Upper lobe of left lung (tissue), 6 donors: ENCODE measurements at regions not wholly inside any gene's neighbourhood (a gene's known extent, or its start where the extent isn't known, plus 50 kb on each side); places are given as distances from the start of the nearest gene placed in this dataset.

ENCODE experiments used
- ATAC-seq, 2 donors: fragments of 200-7000 bp; cut with Tn5 transposase; one replicate each; pipeline ENCODE4 v1.9.1; 2022; ENCODE audit warnings: mild to moderate bottlenecking in 2 of 2, moderate library complexity in 2 of 2; ENCODE audit not compliant: low FRiP score in 2 of 2
- DNase-seq, 2 donors: peaks; one replicate each; pipeline ENCODE4 v3.0.0-alpha.2; 2019 to 2020
- H3K27ac ChIP-seq, 4 donors: fragments of 200-600 bp; sonication (generic); one replicate each; pipeline ENCODE4 v1.5.1; 2016 to 2019
- H3K27me3 ChIP-seq, 4 donors: fragments of 200-600 bp; sonication (generic); one replicate each; pipeline ENCODE4 v1.5.1; 2017 to 2019
- H3K36me3 ChIP-seq, 4 donors: fragments of 200-600 bp; sonication (generic); one replicate each; pipeline ENCODE4 v1.5.1; 2016 to 2019
- H3K4me1 ChIP-seq, 4 donors: fragments of 200-600 bp; sonication (generic); one replicate each; pipeline ENCODE4 v1.5.1; 2018 to 2019
- H3K4me3 ChIP-seq, 4 donors: fragments of 200-600 bp; sonication (generic); one replicate each; pipeline ENCODE4 v1.5.1; 2017 to 2019; ENCODE audit warnings: mild to moderate bottlenecking in 2 of 4, moderate library complexity in 1 of 4
- H3K9me3 ChIP-seq, 4 donors: fragments of 200-600 bp; sonication (generic); one replicate each; pipeline ENCODE4 v1.5.1; 2018 to 2019
- CTCF ChIP-seq, 6 experiments: fragments of 450-650 bp in 4 of 6; fragments of 200-600 bp in 2 of 6; sonication (generic) in 2 of 6; IDR thresholded peaks; one replicate each; pipeline ENCODE4 v1.5.1; 2016 to 2019; ENCODE audit warnings: antibody characterized with exemption in 6 of 6
- EP300 ChIP-seq, 4 donors: sonication (generic); formaldehyde crosslinking; IDR thresholded peaks; one replicate each; pipeline ENCODE4 v1.5.1; 2017; ENCODE audit warnings: antibody characterized with exemption in 4 of 4, control low read depth in 2 of 4
- POLR2A ChIP-seq, 4 donors: fragments of 450-650 bp; IDR thresholded peaks; one replicate each; pipeline ENCODE4 v1.5.1; 2016 to 2017; ENCODE audit warnings: antibody characterized with exemption in 4 of 4, mild to moderate bottlenecking in 2 of 4
- POLR2AphosphoS5 ChIP-seq, 2 donors: sonication (generic); formaldehyde crosslinking; IDR thresholded peaks; one replicate each; pipeline ENCODE4 v1.5.1; 2017; ENCODE audit warnings: antibody characterized with exemption in 2 of 2
- WGBS, 2 donors: methylation state at CpG; one replicate each; pipeline ENCODE4 v1.1.5; 2017 to 2018; 5-methylcytosine and 5-hydroxymethylcytosine counted together
- small RNA-seq, 4 donors: library from RNA; depleted of rRNA; stranded (forward); fragments of <200 nt; gene quantifications; one replicate each; pipeline ENCODE3, GENCODE V24; 2016
- donor health status: DM: no; HTN: no; CAD: no; lungs with moderate emphysema.
- donor health status: DM: no; HTN: yes; CAD: no; lungs with severe emphysema.

- 82 to 89% methylated on average over 5 of the region's 5 CpGs for WGBS, 2 donors
- Histone ChIP-seq H3K27me3 (no peaks in the 10 kb centered on the region), H3K9me3 (no peaks in the 10 kb centered on the region), H3K4me3 (no peak overlapping the region), H3K4me1 (no peaks in the 10 kb centered on the region), H3K36me3 (no peaks in the 10 kb centered on the region), H3K27ac (no peak overlapping the region)
- no peak for DNase-seq
- ATAC-seq: no peak
- no peak for TF ChIP-seq POLR2A (IDR thresholded peaks at IDR 0.05)
- TF ChIP-seq CTCF (IDR thresholded peaks at IDR 0.05): no peak
- TF ChIP-seq EP300 (IDR thresholded peaks at IDR 0.05): no peak
- TF ChIP-seq POLR2AphosphoS5 (IDR thresholded peaks at IDR 0.05): no peak
Observed at GRCh38 chr6:53398247-53399026, 49.7 kb upstream of the ELOVL5 start.

Small RNAs in the stretch of these regions (small RNA-seq; reads per million reads assigned to genes)
- 0 reads per million in 4 donors for gene NANOGP3
